ENCODE measurements at regions not wholly inside any gene's neighbourhood (a gene's known extent, or its start where the extent isn't known, plus 50 kb on each side); places are given as distances from the start of the nearest gene placed in this dataset.

DNA sequence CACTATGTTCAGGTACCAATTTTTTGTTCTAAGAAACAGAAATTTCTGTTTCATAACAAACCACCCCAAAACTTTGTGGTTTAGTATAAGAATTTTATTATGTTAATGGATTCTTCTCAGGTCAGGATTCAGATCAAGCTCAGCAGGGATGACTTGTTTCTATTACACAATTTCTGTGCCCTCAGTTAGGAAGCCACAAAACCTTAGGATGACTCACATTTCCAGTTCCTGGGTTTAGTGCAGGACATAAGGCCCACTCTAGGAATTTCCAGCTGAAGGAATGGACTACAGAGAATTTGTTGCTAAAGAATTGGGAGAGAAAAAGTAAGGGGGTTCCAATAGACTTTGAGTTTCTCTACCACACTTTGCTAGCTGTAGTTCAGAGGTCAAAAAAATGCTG lies 629.3 kb downstream of the ANXA1 start:
- ATAC-seq (ENCODE audit: low read depth), result no peak
- Mint-ChIP-seq H3K4me3 (no peak overlapping the region), H3K9me3 (peaks cover 3% of the 10 kb centered on the region)

DNA sequence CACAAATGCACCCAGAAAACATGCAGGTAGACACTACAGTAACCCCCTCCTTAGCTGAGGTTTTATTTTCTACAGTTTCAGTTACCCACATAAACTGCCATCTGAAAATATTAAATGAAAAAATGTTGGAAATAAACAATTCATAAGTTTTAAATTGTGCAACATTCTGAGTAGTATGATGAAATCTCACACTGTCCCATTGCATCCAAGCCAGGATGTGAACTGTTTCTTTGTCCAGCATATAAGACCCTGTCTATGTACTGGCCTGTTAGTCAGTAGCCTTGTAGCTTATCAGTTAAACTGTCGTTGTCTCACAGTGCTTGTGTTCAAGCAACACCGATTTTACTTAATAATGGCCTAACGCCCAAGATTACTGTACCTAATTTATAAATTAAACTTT lies 630.5 kb downstream of the ANXA1 start:
- no peaks in the 10 kb centered on the region for H3K36me3 Mint-ChIP-seq
- H3K4me1 Mint-ChIP-seq, result no peaks in the 10 kb centered on the region
- ATAC-seq (ENCODE audit: low read depth), result no peak
- no peak for DNase-seq (ENCODE audit: low spot score in 2 of 2)
- H3K9me3 Mint-ChIP-seq, result peaks cover 3% of the 10 kb centered on the region
- H3K27me3 Mint-ChIP-seq, result no peaks in the 10 kb centered on the region
- no peak overlapping the region for H3K27ac Mint-ChIP-seq
- H3K4me3 Mint-ChIP-seq, result no peak overlapping the region

More for the DNA sequence above, 629.3 kb downstream of the ANXA1 start:
- Mint-ChIP-seq H3K4me1 (no peaks in the 10 kb centered on the region), H3K36me3 (no peaks in the 10 kb centered on the region), H3K27ac (no peak overlapping the region), H3K27me3 (no peaks in the 10 kb centered on the region)
- DNase-seq (ENCODE audit: low spot score in 2 of 2), result no peak

DNA sequence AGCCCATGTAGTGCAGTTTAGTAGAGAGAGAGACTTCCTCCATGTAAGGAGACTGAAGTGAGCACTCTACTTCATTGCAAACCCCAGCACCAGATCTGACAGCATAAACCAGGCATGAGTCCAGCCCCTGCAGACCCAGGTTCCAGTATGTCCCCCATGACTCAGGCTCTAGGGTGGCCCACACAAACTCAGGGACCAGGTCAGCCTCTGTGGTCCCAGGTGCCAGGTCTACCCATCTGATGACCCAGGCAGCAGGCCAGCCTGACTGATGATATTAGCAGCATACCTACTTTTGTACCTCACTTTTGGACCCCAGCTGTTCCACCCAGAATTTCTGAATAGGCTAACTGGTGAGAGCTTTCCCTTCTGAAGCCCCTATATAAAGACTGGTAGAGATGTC lies 647.8 kb downstream of the ANXA1 start:
- Mint-ChIP-seq H3K4me3 (no peak overlapping the region), H3K9me3 (peaks cover 5% of the 10 kb centered on the region)
- no peak for ATAC-seq (ENCODE audit: low read depth)

DNA sequence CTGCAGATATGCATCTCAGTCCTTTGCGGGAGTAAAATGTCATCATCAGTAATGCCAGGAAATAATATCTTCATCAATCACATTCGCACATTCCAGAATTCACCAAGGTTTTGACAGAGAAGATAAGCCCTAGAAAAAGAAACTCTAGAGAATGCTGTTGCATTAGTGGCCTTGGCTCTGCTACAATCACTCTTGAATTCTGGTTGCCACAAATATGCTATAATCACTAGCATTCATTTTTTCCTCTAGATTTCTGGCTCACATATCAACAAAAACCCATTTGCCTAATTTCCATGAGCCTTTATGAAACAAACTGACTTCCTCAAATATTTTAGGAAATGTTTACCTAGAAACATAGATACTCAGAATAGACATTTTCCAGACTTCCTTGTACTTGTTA lies 653.4 kb downstream of the ANXA1 start:
- no peaks in the 10 kb centered on the region for H3K4me1 Mint-ChIP-seq
- no peaks in the 10 kb centered on the region for H3K36me3 Mint-ChIP-seq
- no peaks in the 10 kb centered on the region for H3K27me3 Mint-ChIP-seq
- H3K9me3 Mint-ChIP-seq, result peaks cover 2% of the 10 kb centered on the region
- DNase-seq (ENCODE audit: low spot score in 2 of 2) (no peak), ATAC-seq (ENCODE audit: low read depth) (no peak)
- H3K27ac Mint-ChIP-seq, result no peak overlapping the region
- H3K4me3 Mint-ChIP-seq, result no peak overlapping the region

More for the DNA sequence above, 647.8 kb downstream of the ANXA1 start:
- Mint-ChIP-seq H3K27ac (no peak overlapping the region), H3K27me3 (no peaks in the 10 kb centered on the region), H3K36me3 (no peaks in the 10 kb centered on the region), H3K4me1 (no peaks in the 10 kb centered on the region)
- DNase-seq (ENCODE audit: low spot score in 2 of 2), result no peak

DNA sequence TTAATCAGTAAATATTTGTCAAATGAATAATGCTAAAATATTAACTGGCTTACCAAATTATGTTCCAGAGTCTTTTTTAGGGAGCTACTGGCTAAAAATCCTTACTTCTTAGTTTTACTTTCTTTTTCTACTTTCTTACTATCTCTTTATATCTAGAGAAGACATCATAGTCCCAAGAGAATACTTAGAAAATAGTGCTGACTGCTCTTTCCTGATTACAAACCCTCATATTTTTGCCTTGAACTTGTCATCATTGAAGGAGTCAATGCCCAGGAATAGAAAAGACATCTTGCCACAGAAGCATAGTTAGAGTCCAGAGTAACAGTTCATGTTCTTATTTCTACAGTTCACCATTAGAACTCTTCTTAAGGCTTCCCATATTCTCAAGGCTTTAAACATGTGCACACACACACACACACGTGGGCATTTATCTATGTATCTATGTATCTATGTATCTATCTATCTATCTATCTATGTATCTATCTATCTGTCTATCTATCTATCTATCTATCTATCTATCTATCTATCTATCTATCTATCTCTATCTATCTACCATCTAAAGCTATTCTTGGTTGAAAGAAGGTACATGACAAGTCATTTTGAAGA lies 654.3 kb downstream of the ANXA1 start:
- Mint-ChIP-seq H3K4me3 (no peak overlapping the region), H3K9me3 (peaks cover 2% of the 10 kb centered on the region), H3K36me3 (no peaks in the 10 kb centered on the region), H3K27me3 (no peaks in the 10 kb centered on the region), H3K4me1 (no peaks in the 10 kb centered on the region), H3K27ac (no peak overlapping the region)
- no peak for ATAC-seq (ENCODE audit: low read depth)
- DNase-seq (ENCODE audit: low spot score in 2 of 2), result no peak

DNA sequence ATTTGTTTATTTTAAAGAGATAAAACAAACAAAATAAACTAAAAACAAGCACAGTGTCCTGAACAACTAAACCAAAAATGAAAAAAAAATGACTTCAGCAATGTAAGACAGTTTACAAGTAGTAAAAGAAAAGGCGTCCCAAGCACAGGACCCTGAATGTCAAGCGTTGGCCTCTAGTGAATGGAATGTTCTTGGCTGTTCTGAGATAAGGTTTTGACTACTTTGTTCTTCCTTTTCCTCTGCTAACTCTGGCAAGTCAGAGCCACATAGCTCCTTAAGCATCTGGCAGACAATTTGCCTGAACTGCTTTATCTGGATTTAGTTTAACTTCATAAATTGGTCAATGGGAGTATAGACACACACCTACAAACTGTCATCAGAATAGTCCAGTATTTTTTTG lies 655.2 kb downstream of the ANXA1 start:
- ATAC-seq (ENCODE audit: low read depth) (no peak), DNase-seq (ENCODE audit: low spot score in 2 of 2) (no peak)
- Mint-ChIP-seq H3K4me1 (no peaks in the 10 kb centered on the region), H3K27ac (no peak overlapping the region), H3K4me3 (no peak overlapping the region), H3K27me3 (no peaks in the 10 kb centered on the region), H3K36me3 (no peaks in the 10 kb centered on the region), H3K9me3 (peaks cover 2% of the 10 kb centered on the region)

DNA sequence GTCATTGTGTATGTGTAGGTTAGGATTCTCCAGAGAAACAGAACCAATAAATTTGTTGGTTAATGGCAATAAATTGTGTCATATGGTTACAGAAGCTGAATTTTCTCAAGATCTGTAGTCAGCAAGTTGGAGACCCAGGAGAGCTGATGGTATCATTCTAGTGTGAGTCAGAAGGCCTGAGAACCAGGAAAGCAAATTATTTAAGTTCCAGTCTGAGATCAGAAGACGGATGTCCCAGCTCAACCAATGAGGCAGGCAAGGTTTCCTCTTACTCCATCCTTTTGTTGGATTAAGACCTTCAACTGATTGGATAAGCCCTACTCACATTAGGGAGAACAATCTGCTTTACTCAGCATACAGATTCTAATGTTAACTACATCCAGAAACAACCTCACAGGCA lies 656.3 kb downstream of the ANXA1 start:
- ATAC-seq (ENCODE audit: low read depth) (no peak), DNase-seq (ENCODE audit: low spot score in 2 of 2) (no peak)
- peaks cover 2% of the 10 kb centered on the region for H3K9me3 Mint-ChIP-seq
- no peaks in the 10 kb centered on the region for H3K27me3 Mint-ChIP-seq
- H3K4me3 Mint-ChIP-seq, result no peak overlapping the region
- no peaks in the 10 kb centered on the region for H3K36me3 Mint-ChIP-seq
- no peak overlapping the region for H3K27ac Mint-ChIP-seq
- H3K4me1 Mint-ChIP-seq, result no peaks in the 10 kb centered on the region

DNA sequence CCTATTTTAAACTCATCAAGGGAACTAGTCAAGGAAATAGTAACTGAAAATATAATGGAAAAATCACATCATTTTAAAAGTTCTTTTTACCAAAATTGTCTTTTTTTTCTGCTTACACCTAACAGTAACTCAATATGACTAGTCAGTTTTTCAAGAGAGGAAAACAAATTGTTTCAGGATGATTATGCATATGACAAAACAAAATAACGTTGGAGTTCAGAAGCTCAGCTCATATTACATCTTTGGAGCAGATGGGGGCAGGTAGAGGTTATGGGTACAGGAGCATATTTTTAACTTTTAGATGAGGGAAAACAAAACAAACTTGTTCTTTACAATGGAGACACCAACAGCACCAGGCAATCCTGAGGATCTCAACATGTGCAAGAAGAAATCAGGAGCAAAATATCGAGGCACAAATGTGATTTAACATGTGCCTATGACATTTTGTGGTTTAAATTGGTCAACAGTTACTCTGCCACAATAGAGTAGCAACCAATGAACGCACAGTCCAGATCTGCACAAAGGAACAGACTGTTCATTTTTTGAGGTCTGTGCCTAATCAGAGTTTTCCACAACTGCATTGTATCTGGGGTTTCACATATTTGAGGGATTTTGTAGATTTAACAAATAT lies 659.0 kb downstream of the ANXA1 start:
- Mint-ChIP-seq H3K4me3 (no peak overlapping the region), H3K9me3 (peaks cover 2% of the 10 kb centered on the region), H3K4me1 (no peaks in the 10 kb centered on the region), H3K27ac (no peak overlapping the region), H3K36me3 (no peaks in the 10 kb centered on the region), H3K27me3 (no peaks in the 10 kb centered on the region)
- no peak for ATAC-seq (ENCODE audit: low read depth)
- no peak for DNase-seq (ENCODE audit: low spot score in 2 of 2)

DNA sequence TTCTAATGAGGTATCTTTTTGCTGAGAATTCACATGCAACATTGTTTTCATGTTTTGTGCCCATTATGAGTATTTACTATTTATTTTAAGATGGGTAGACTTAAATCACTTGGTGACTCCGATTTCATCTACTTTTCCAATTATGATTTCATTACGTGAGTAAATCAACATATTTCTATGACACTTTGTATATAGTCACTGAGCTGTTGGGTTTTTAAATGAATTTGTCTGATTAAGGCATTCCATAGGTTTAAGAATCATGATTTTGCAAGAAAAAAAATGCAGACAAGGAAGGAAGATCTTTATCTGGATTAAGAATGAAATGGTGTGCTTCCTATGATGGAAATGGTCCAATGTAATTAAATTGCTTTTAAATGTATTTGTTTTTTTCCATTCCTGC lies 661.9 kb downstream of the ANXA1 start:
- DNase-seq (ENCODE audit: low spot score in 2 of 2) (no peak), ATAC-seq (ENCODE audit: low read depth) (no peak)
- peaks cover 2% of the 10 kb centered on the region for H3K9me3 Mint-ChIP-seq
- no peaks in the 10 kb centered on the region for H3K4me1 Mint-ChIP-seq
- no peaks in the 10 kb centered on the region for H3K36me3 Mint-ChIP-seq
- H3K4me3 Mint-ChIP-seq, result no peak overlapping the region
- no peak overlapping the region for H3K27ac Mint-ChIP-seq
- no peaks in the 10 kb centered on the region for H3K27me3 Mint-ChIP-seq

DNA sequence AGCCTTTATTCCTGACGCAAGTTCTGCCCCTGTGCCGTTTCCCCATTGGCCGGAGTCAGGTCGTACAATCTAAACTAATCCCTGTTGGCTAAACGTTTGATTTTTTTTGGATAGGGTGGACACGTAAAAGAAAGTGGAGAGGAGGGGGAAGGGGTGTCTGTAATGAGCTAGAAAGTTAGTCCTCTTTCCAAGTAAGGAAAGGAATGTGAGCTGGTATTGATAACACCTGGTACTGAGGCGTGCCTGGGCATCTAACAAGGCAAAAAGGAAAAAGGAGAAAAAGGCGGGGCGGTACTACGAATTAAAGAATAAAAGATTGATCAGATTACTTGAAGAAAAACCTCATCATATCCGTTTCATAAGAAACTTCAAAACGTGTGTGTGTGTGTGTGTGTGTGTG lies 665.2 kb downstream of the ANXA1 start:
- H3K27me3 Mint-ChIP-seq, result no peaks in the 10 kb centered on the region
- ATAC-seq (ENCODE audit: low read depth) (no peak), DNase-seq (ENCODE audit: low spot score in 2 of 2) (no peak)
- H3K4me1 Mint-ChIP-seq, result no peaks in the 10 kb centered on the region
- H3K36me3 Mint-ChIP-seq, result no peaks in the 10 kb centered on the region
- no peaks in the 10 kb centered on the region for H3K9me3 Mint-ChIP-seq
- H3K4me3 Mint-ChIP-seq, result no peak overlapping the region
- H3K27ac Mint-ChIP-seq, result no peak overlapping the region

DNA sequence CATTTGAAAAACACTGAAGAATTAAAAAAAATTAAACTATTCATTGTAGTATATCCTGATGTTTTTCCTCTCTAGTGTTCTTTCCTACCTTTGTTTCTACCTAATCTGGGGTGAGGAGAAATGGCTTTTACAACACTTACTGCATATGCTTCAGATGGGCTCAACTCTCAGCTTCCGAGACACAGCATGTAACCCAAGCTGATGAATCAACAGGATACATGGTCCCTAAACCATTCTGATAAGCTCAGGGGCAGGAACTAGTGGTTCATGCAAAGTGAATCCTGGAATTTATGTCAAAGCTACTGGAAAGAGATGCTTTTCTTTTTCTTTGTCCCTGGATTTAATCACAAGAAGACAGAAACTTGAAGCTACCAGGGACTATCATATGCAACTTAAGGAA lies 672.5 kb upstream of the RORB start:
- Mint-ChIP-seq H3K4me3 (no peak overlapping the region), H3K4me1 (no peaks in the 10 kb centered on the region), H3K27ac (no peak overlapping the region), H3K36me3 (no peaks in the 10 kb centered on the region), H3K9me3 (no peaks in the 10 kb centered on the region), H3K27me3 (no peaks in the 10 kb centered on the region)
- DNase-seq (ENCODE audit: low spot score in 2 of 2) (no peak), ATAC-seq (ENCODE audit: low read depth) (no peak)

DNA sequence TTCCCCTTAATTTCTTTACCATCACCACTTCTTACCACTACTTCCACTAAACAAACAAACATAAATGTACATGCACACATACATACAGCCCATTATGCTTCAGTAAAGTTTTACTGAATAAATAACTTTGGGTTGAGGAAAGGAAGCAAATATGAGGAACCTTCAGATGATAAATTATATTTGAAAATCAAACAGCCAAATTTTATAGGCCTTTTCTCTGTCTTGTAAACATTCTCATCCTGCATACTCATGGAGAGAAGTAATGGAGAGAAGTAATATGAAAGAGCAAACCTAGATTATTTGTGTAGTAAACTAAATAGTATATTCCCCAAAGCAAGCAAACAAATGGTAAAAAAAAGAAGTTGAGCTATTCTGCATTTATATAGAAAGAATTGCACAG lies 658.3 kb upstream of the RORB start:
- peaks cover 3% of the 10 kb centered on the region for H3K9me3 Mint-ChIP-seq
- no peaks in the 10 kb centered on the region for H3K36me3 Mint-ChIP-seq
- H3K27me3 Mint-ChIP-seq, result no peaks in the 10 kb centered on the region
- H3K27ac Mint-ChIP-seq, result no peak overlapping the region
- H3K4me3 Mint-ChIP-seq, result no peak overlapping the region
- H3K4me1 Mint-ChIP-seq, result no peaks in the 10 kb centered on the region
- ATAC-seq (ENCODE audit: low read depth) (no peak), DNase-seq (ENCODE audit: low spot score in 2 of 2) (no peak)

DNA sequence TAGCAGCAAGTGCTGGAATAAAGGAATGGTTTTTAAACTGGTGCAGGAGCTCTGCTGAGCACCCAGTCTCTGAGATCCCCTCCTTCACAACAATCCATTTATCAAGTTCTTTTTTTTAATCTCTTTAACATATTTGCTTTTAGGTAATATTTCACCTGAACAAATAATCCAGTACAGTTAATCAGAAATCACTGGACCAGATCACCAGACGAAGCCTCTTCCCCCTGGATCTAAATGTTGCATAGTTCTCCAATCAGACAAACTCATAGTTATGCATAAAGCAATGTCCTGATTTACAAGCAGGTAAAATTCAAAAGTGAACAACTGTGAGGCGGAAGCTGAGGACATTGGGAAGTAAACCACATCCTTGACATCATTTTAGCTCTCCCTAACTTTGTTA lies 657.7 kb upstream of the RORB start:
- ATAC-seq (ENCODE audit: low read depth) (no peak), DNase-seq (ENCODE audit: low spot score in 2 of 2) (no peak)
- Mint-ChIP-seq H3K36me3 (no peaks in the 10 kb centered on the region), H3K4me1 (no peaks in the 10 kb centered on the region), H3K4me3 (no peak overlapping the region), H3K27ac (no peak overlapping the region), H3K9me3 (peaks cover 3% of the 10 kb centered on the region), H3K27me3 (no peaks in the 10 kb centered on the region)

DNA sequence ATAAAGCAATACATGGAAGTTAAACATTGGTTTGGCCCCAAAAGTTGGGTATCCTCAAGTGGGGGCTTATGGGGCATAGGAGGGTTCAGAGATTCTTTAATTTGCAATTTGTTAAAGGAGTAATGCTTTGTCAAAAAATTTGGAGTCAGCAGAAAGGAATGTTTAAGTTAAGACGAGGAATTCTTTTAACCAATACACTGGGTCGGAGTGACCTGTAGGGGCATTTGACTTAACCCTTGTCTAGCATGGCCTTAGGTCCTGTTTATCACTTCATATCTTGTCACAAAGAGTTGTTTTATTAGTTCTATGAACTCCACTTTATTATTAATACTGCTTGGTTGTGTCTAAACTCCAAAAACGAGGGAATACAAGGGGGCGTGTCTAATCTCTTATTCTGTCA lies 656.1 kb upstream of the RORB start:
- peaks cover 3% of the 10 kb centered on the region for H3K9me3 Mint-ChIP-seq
- H3K27me3 Mint-ChIP-seq, result no peaks in the 10 kb centered on the region
- no peaks in the 10 kb centered on the region for H3K4me1 Mint-ChIP-seq
- no peak overlapping the region for H3K4me3 Mint-ChIP-seq
- no peak overlapping the region for H3K27ac Mint-ChIP-seq
- no peak for ATAC-seq (ENCODE audit: low read depth)
- no peaks in the 10 kb centered on the region for H3K36me3 Mint-ChIP-seq
- DNase-seq (ENCODE audit: low spot score in 2 of 2), result no peak

DNA sequence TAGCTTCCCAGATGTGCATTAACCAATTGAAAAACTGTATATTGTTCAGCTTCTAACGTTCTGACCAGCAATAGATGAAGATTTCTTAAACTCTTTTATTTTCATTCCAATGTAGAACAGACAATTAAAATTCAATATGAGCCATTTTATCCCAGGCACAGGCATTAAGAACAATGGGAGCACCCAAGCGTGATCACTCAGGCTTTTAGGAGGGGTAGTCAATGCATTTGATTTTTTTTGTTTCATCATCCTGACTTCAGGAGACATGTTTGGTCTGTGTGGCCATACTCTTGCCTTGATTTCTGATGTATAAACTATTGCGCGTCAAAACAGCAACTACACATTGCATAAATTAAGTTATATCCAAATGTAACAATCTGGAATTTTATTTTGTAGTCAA lies 653.0 kb upstream of the RORB start:
- DNase-seq (ENCODE audit: low spot score in 2 of 2), result no peak
- Mint-ChIP-seq H3K9me3 (peaks cover 4% of the 10 kb centered on the region), H3K36me3 (no peaks in the 10 kb centered on the region), H3K4me3 (no peak overlapping the region), H3K27me3 (no peaks in the 10 kb centered on the region), H3K27ac (no peak overlapping the region), H3K4me1 (no peaks in the 10 kb centered on the region)
- ATAC-seq (ENCODE audit: low read depth), result no peak

All from memory B cell (primary cell).